ENCODE measurements at regions not wholly inside any gene's neighbourhood (a gene's known extent, or its start where the extent isn't known, plus 50 kb on each side); places are given as distances from the start of the nearest gene placed in this dataset.

DNA sequence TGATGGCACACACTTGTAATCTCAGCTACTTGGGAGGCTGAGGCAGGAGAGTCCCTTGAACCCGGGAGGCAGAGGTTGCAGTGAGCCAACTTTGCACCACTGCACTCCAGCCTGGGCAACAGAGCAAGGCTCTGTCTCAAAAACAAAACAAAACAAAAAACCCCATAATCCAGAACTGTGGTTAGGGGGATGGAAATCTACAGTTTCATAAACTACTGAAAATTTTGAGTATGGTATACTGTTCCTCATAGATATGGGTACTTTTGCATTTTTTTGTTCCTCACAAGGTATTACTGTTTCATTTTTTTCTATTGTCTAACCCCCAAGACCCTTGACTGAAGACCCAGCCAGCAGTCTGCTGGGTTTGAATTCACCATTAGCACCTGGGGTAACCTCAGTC, 52.2 kb upstream of the MAP3K1 start:
- TF ChIP-seq, protein P1, sequence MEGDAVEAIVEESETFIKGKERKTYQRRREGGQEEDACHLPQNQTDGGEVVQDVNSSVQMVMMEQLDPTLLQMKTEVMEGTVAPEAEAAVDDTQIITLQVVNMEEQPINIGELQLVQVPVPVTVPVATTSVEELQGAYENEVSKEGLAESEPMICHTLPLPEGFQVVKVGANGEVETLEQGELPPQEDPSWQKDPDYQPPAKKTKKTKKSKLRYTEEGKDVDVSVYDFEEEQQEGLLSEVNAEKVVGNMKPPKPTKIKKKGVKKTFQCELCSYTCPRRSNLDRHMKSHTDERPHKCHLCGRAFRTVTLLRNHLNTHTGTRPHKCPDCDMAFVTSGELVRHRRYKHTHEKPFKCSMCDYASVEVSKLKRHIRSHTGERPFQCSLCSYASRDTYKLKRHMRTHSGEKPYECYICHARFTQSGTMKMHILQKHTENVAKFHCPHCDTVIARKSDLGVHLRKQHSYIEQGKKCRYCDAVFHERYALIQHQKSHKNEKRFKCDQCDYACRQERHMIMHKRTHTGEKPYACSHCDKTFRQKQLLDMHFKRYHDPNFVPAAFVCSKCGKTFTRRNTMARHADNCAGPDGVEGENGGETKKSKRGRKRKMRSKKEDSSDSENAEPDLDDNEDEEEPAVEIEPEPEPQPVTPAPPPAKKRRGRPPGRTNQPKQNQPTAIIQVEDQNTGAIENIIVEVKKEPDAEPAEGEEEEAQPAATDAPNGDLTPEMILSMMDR (conservative IDR thresholded peaks at IDR 0.05 in 1 of 2, IDR thresholded peaks at IDR 0.05 in 1 of 2; ENCODE audit: low read depth in 1 of 2, low read length in 2 of 2) = no peak
- no peak for TF ChIP-seq EZH2 (IDR thresholded peaks at IDR 0.05; ENCODE audit: low read length, missing control alignments)

Measured in fibroblast of lung (primary cell).